WTC11 (cell line): ENCODE measurements at regions not wholly inside any gene's neighbourhood (a gene's known extent, or its start where the extent isn't known, plus 50 kb on each side); places are given as distances from the start of the nearest gene placed in this dataset.

ENCODE experiments used
- ATAC-seq: fragments of 200-7000 bp; cut with Tn5 transposase; 2 replicates; pipeline ENCODE4 v1.10.0; 2021; ENCODE audit warnings: mild to moderate bottlenecking, moderate library complexity
- CTCF ChIA-PET: fragments of 300-600 bp; sonication (Branson Sonifier 250); formaldehyde crosslinking; loops from one replicate; lab custom pipeline; 2021; ENCODE audit warnings: antibody characterized with exemption; lab: Charles Lee
- POLR2A ChIA-PET: fragments of 350-600 bp; sonication (Branson Sonifier 250); formaldehyde crosslinking; loops from one replicate; lab custom pipeline; 2021; ENCODE audit warnings: antibody characterized with exemption; lab: Charles Lee
- DNase-seq: peaks from one replicate; pipeline ENCODE4 v3.0.0; 2021; ENCODE audit warnings: low spot score
- H3K27ac Mint-ChIP-seq: 2 replicates; pipeline ENCODE4 v1.8.0; 2021; ENCODE audit warnings: mixed read lengths
- H3K27me3 Mint-ChIP-seq: 2 replicates; pipeline ENCODE4 v1.8.0; 2021; ENCODE audit warnings: low read depth, mild to moderate bottlenecking, moderate library complexity, mixed read lengths
- H3K36me3 Mint-ChIP-seq: 2 replicates; pipeline ENCODE4 v1.8.0; 2021; ENCODE audit warnings: mixed read lengths
- H3K4me1 Mint-ChIP-seq: 2 replicates; pipeline ENCODE4 v1.8.0; 2022; ENCODE audit warnings: mixed read lengths
- H3K4me3 Mint-ChIP-seq: 2 replicates; pipeline ENCODE4 v1.8.0; 2021; ENCODE audit warnings: mild to moderate bottlenecking, moderate library complexity, mixed read lengths
- H3K9me3 Mint-ChIP-seq: 2 replicates; pipeline ENCODE4 v1.8.0; 2021; ENCODE audit warnings: mixed read lengths
- ATF1 ChIP-seq: sonication (generic); formaldehyde crosslinking; IDR thresholded peaks from 2 replicates; pipeline ENCODE4 v1.8.1; 2023; ENCODE audit warnings: mild to moderate bottlenecking, moderate library complexity, missing genetic modification reagents
- CBFB ChIP-seq: sonication (generic); formaldehyde crosslinking; IDR thresholded peaks from 2 replicates; pipeline ENCODE4 v1.8.1; 2022; ENCODE audit warnings: mild to moderate bottlenecking, low read depth, missing genetic modification reagents
- CREM ChIP-seq: sonication (generic); formaldehyde crosslinking; IDR thresholded peaks from 2 replicates; pipeline ENCODE4 v1.8.1; 2022; ENCODE audit warnings: mild to moderate bottlenecking, missing genetic modification reagents, moderate library complexity
- EMX1 ChIP-seq: fragments of 250-450 bp; sonication (Bioruptor Pico); IDR thresholded peaks from 2 replicates; pipeline ENCODE4 v1.8.0; 2021; ENCODE audit warnings: mild to moderate bottlenecking
- ESRRA ChIP-seq: sonication (generic); formaldehyde crosslinking; IDR thresholded peaks from 2 replicates; pipeline ENCODE4 v1.8.1; 2022; ENCODE audit warnings: mild to moderate bottlenecking, missing genetic modification reagents, borderline replicate concordance
- ETV6 ChIP-seq: sonication (generic); formaldehyde crosslinking; IDR thresholded peaks from 2 replicates; pipeline ENCODE4 v1.8.1; 2022; ENCODE audit warnings: mild to moderate bottlenecking, missing genetic modification reagents
- FOXP1 ChIP-seq: sonication (generic); formaldehyde crosslinking; IDR thresholded peaks from 2 replicates; pipeline ENCODE4 v1.8.0; 2022; ENCODE audit warnings: missing genetic modification reagents, mild to moderate bottlenecking, moderate library complexity, borderline replicate concordance
- HMGA2 ChIP-seq: fragments of 250-450 bp; sonication (Bioruptor Pico); IDR thresholded peaks from 2 replicates; pipeline ENCODE4 v1.4.0; 2021; ENCODE audit warnings: mild to moderate bottlenecking, moderate library complexity
- IRF2 ChIP-seq: sonication (generic); formaldehyde crosslinking; IDR thresholded peaks from 2 replicates; pipeline ENCODE4 v1.8.0; 2022; ENCODE audit warnings: low read depth, missing genetic modification reagents, borderline replicate concordance
- KAT7 ChIP-seq: sonication (generic); formaldehyde crosslinking; IDR thresholded peaks from 2 replicates; pipeline ENCODE4 v1.8.1; 2023; ENCODE audit warnings: missing genetic modification reagents, mild to moderate bottlenecking, borderline replicate concordance
- MYBL2 ChIP-seq: sonication (generic); formaldehyde crosslinking; IDR thresholded peaks from 2 replicates; pipeline ENCODE4 v1.8.1; 2023; ENCODE audit warnings: mild to moderate bottlenecking, moderate library complexity, missing genetic modification reagents
- NR3C1 ChIP-seq: sonication (generic); formaldehyde crosslinking; conservative IDR thresholded peaks from 2 replicates; pipeline ENCODE4 v1.8.1; 2023; ENCODE audit warnings: low read depth, mild to moderate bottlenecking, missing genetic modification reagents
- PREB ChIP-seq: sonication (generic); formaldehyde crosslinking; IDR thresholded peaks from 2 replicates; pipeline ENCODE4 v1.8.1; 2022; ENCODE audit warnings: mild to moderate bottlenecking, missing genetic modification reagents, moderate library complexity, borderline replicate concordance
- ZNF219 ChIP-seq: sonication (generic); formaldehyde crosslinking; IDR thresholded peaks from 2 replicates; pipeline ENCODE4 v1.8.0; 2023; ENCODE audit warnings: missing genetic modification reagents, mild to moderate bottlenecking, borderline replicate concordance
- ZNF263 ChIP-seq: sonication (generic); formaldehyde crosslinking; IDR thresholded peaks from 2 replicates; pipeline ENCODE4 v1.8.1; 2022; ENCODE audit warnings: low read depth, mild to moderate bottlenecking, moderate library complexity, missing genetic modification reagents
- ZNF317 ChIP-seq: sonication (generic); formaldehyde crosslinking; IDR thresholded peaks from 2 replicates; pipeline ENCODE4 v1.8.1; 2023; ENCODE audit warnings: low read depth, mild to moderate bottlenecking, moderate library complexity, missing genetic modification reagents, borderline replicate concordance
- ZNF532 ChIP-seq: fragments of 250-450 bp; sonication (Bioruptor Pico); IDR thresholded peaks from 2 replicates; pipeline ENCODE4 v1.9.0; 2021; ENCODE audit warnings: mild to moderate bottlenecking, borderline replicate concordance
- ZNF671 ChIP-seq: fragments of 250-450 bp; sonication (Bioruptor Pico); IDR thresholded peaks from 2 replicates; pipeline ENCODE4 v1.8.0; 2021; ENCODE audit warnings: mild to moderate bottlenecking
- TF ChIP-seq, protein P1 (sequence below): sonication (generic); formaldehyde crosslinking; IDR thresholded peaks from 2 replicates; pipeline ENCODE4 v1.8.1; 2022; ENCODE audit warnings: low read depth, missing genetic modification reagents, borderline replicate concordance
- TF ChIP-seq, protein P2 (sequence below): fragments of 250-450 bp; sonication (Bioruptor Pico); IDR thresholded peaks from 2 replicates; pipeline ENCODE4 v1.9.0; 2021; ENCODE audit warnings: moderate library complexity, mild to moderate bottlenecking, inconsistent platforms, borderline replicate concordance

GRCh38 chr7:36092221-36092771 is 60.8 kb upstream of the EEPD1 start (continued):
- TF ChIP-seq, protein P1, sequence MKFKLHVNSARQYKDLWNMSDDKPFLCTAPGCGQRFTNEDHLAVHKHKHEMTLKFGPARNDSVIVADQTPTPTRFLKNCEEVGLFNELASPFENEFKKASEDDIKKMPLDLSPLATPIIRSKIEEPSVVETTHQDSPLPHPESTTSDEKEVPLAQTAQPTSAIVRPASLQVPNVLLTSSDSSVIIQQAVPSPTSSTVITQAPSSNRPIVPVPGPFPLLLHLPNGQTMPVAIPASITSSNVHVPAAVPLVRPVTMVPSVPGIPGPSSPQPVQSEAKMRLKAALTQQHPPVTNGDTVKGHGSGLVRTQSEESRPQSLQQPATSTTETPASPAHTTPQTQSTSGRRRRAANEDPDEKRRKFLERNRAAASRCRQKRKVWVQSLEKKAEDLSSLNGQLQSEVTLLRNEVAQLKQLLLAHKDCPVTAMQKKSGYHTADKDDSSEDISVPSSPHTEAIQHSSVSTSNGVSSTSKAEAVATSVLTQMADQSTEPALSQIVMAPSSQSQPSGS (CRISPR knock-in tag): no peak
- TF ChIP-seq ZNF219 (CRISPR knock-in tag) (no peak), ZNF532 (no peak), ZNF671 (CRISPR knock-in tag) (no peak), EMX1 (CRISPR knock-in tag) (no peak), IRF2 (CRISPR knock-in tag) (no peak), KAT7 (CRISPR knock-in tag) (no peak)

DNA sequence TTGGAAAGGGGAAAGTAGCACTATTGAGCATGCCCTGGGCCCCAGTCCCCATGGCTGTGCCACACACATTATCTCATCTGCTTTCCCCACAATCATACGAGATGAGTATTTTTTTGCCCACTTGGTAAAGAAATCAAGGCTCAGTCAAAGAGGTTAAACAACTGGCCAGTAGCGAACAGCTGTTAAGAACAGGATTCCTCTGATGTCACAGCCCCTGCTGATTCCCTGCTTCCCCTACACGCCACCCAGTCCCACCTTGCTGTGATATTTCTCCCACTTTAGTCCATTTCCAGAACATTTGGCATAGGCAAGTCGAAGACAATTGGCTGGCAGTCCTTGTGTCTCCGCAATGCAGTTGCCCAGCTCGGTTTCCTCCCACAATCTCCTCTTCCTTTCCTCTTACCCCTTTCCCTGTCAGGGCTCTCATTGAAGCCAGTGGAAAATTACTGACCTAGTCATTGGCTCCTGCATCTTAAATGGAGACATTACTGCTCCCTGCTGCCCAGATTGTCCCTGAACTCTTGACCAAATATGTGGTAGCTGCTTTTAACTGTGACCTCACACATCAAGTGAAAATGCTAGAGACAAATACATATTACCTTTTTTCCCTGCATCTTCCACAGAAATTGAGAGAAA is 56.5 kb upstream of the EEPD1 start:
- CTCF ChIA-PET: interaction anchor here (0.7 to 1.4 kb wide), 5 partner anchors 14 to 154 kb away, joined by 3 to 7 read pairs (median 4); no protein-coding TSS in a partner anchor
- TF ChIP-seq ATF1 (CRISPR knock-in tag) (no peak), CBFB (no peak), HMGA2 (CRISPR knock-in tag) (no peak), FOXP1 (CRISPR knock-in tag) (no peak), ZNF263 (CRISPR knock-in tag) (no peak), CREM (no peak)
- POLR2A ChIA-PET: interaction anchor here (0.6 kb wide), 1 partner anchor 1018 kb away, joined by 4 read pairs; no protein-coding TSS in a partner anchor
- Mint-ChIP-seq H3K9me3 (peaks cover 29% of the 10 kb centered on the region), H3K4me3 (no peak overlapping the region), H3K27ac (no peak overlapping the region), H3K27me3 (no peaks in the 10 kb centered on the region; the same call in 1 of the 2 replicates), H3K36me3 (peaks cover 6% of the 10 kb centered on the region), H3K4me1 (peaks cover 2% of the 10 kb centered on the region)
- peak; percentile 75 for ATAC-seq
- DNase-seq: no peak

DNA sequence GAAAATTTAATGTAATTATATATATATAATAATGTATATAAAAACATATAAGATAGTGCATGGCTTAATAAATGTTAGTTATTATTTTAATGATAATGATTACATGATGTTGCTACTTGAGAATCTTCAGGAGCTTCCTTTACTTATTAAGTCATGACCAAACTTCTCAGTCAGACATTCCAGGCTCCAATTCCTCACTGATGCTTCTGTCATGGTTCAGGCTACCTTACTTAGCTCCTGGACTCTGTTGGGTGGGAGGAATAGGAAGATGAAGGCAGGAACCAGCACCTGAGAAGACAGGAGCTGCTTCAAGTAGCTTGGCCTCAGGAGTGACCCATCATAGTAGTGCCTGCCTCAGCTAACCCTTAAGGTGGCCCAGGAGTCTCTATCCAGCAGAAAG is 55.0 kb upstream of the EEPD1 start:
- Mint-ChIP-seq H3K4me3 (no peak overlapping the region), H3K27me3 (no peaks in the 10 kb centered on the region; the same call in 1 of the 2 replicates), H3K9me3 (peaks cover 24% of the 10 kb centered on the region), H3K27ac (no peak overlapping the region), H3K36me3 (peaks cover 5% of the 10 kb centered on the region), H3K4me1 (no peaks in the 10 kb centered on the region)
- DNase-seq: no peak
- CTCF ChIA-PET: interaction anchor here (1.1 kb wide), 1 partner anchor 15 kb away, joined by 4 read pairs; no protein-coding TSS in a partner anchor
- TF ChIP-seq ESRRA (CRISPR knock-in tag): no peak
- TF ChIP-seq CREM: no peak
- POLR2A ChIA-PET: no interaction called here
- ATAC-seq: no peak

DNA sequence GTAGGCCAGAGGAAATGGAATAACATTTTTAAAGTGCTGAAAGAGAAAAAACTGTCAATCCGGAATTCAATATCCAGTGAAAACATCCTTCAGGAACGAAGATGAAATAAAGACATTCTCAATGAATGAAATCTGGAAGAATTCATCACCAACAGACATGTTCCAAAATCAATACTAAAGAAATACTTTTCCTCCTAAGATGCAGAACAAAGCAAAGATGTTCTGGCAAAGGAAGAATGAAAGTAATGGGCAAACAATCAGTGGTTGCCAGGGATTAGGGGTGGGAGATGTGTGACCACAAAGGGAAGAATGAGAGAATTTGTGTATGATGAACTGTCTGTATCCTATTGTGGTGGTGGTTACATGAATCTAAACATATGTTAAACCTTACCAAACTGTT is 52.8 kb upstream of the EEPD1 start:
- Mint-ChIP-seq H3K4me3 (no peak overlapping the region), H3K9me3 (peaks cover 10% of the 10 kb centered on the region), H3K27ac (no peak overlapping the region), H3K4me1 (no peaks in the 10 kb centered on the region), H3K27me3 (no peaks in the 10 kb centered on the region; the same call in 1 of the 2 replicates), H3K36me3 (no peaks in the 10 kb centered on the region)
- DNase-seq (no peak), ATAC-seq (no peak)
- CTCF ChIA-PET: no interaction called here
- POLR2A ChIA-PET: no interaction called here
- no peak for TF ChIP-seq PREB (CRISPR knock-in tag)
- TF ChIP-seq, protein P2, sequence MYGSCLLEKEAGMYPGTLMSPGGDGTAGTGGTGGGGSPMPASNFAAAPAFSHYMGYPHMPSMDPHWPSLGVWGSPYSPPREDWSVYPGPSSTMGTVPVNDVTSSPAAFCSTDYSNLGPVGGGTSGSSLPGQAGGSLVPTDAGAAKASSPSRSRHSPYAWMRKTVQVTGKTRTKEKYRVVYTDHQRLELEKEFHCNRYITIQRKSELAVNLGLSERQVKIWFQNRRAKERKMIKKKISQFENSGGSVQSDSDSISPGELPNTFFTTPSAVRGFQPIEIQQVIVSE (CRISPR knock-in tag): no peak
- no peak for TF ChIP-seq NR3C1 (CRISPR knock-in tag)
- TF ChIP-seq MYBL2 (CRISPR knock-in tag): no peak
- TF ChIP-seq, protein P1 (CRISPR knock-in tag): no peak
- no peak for TF ChIP-seq ETV6 (CRISPR knock-in tag)
- no peak for TF ChIP-seq ZNF317 (CRISPR knock-in tag)
